ENCODE measurements at regions not wholly inside any gene's neighbourhood (a gene's known extent, or its start where the extent isn't known, plus 50 kb on each side); places are given as distances from the start of the nearest gene placed in this dataset.
A peak's percentile ranks its signal among the peaks of the same experiment; 100 is the strongest.
"Not testable (repeated sequence)": the region's sequence is repeated elsewhere in the genome, so short reads cannot be mapped to it uniquely, and the experiment has no call there.

DNA sequence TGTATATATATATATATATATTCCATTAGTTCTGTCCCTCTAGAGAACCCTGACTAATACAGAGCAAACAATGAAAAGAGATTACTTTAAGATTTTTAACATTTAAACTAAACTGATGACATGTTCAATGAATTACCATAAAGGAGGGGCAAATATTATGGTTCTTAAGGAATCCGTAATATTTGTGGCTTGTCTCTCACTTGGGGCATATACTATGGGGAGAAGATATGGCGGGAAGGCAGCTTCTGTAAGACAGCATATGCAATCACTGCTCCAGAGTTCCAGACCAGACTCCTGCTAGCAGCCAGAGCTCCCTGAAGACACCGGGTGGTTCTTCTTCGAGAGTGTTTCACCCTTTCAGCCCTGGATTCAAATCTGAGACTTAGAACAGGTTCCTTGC, 321.1 kb upstream of the NT5E start:
- DNase-seq (ENCODE audit: low spot score) = no peak

GRCh38 chr6:85128256-85128655, 321.6 kb upstream of the NT5E start:
- not testable (repeated sequence) for DNase-seq (ENCODE audit: low spot score)

DNA sequence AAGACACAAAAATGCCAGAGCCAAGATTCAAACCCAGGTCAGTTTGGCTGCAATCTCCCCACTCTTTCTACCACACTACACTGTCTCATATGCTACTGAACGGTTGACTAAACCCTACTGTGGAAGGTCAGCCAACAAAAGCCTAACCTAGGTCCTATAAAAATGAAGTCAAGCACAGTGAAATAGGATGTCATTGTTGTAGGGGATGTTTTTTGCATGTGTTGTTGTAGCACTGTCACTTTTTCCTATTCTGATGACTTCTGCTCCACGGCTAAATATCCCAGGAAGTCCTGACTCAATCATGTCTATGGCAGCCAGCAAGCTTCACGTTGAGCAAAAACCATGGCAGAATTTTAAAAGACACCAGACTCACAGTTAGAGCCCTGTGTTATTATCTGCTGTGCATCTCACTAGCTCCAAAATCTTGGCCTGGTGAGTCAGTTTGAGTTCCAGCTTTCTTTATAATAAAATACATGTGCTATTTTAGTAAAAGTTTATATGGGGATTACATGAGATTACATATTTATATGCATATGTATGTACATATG, 322.1 kb upstream of the NT5E start:
- no peak for DNase-seq (ENCODE audit: low spot score)

DNA sequence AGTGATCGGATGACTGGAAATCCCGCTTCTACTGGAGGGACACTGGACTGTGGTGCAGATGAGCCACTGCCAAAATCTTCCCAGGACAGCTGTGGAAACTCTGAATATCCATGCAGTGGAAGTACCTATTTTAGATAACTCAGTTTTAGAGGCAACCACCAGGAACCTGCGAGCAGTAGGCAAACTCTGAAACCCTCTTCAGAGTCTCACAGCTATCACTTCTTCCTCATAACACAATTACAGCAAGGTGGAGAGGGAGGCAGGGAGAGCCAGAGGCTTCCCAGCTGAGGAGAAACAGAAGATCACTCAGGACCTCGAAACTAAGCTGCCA, 322.8 kb upstream of the NT5E start:
- DNase-seq (ENCODE audit: low spot score) = no peak

GRCh38 chr6:85126485-85127167, 323.3 kb upstream of the NT5E start:
- DNase-seq (ENCODE audit: low spot score) = peak; percentile 78

DNA sequence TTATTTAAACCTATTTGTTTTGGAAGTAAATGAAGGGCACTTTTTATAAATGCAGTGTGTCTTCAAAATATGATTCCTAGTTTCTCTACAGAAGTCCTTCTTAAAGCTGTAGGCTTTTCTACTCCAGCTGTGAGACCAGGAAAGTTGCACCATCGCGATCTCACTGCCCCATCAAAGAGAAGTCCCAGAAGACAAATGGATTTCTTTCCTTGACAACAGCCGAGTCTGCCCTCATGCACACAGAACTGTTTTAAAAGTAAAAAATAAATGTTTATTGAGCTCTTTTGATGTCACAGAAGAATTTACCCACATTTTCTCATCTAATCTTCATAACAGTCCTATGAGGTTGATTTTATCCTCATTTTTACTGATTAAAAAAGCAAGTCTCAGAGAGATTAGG, 324.4 kb upstream of the NT5E start:
- DNase-seq (ENCODE audit: low spot score) = no peak

GRCh38 chr6:85124472-85125354, 325.2 kb upstream of the NT5E start:
- DNase-seq (ENCODE audit: low spot score) = no peak

DNA sequence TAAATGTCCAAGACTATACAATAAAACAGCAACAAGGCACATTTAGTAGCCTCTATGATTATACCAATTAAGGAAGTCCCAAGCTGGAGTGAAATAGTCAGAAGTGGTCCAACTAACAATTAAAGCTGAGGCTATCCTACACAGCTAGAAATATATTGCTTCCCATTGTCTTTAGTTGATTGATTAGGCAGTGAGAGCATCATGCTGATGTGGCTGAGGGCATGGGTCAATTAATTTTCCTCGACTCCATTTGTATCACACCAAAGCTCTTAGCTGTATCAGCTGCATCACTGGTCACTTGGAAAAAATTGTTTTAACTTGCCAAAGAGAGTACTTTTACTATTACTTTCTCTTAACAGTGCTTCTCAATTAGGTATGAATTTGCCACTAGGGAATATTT, 328.7 kb upstream of the NT5E start:
- DNase-seq (ENCODE audit: low spot score) = no peak

- no peak for DNase-seq (ENCODE audit: low spot score)
Measured at GRCh38 chr6:85118652-85119235, 331.1 kb upstream of the NT5E start.

- no peak for DNase-seq (ENCODE audit: low spot score)
Measured at GRCh38 chr6:85118233-85118632, 331.6 kb upstream of the NT5E start.

DNA sequence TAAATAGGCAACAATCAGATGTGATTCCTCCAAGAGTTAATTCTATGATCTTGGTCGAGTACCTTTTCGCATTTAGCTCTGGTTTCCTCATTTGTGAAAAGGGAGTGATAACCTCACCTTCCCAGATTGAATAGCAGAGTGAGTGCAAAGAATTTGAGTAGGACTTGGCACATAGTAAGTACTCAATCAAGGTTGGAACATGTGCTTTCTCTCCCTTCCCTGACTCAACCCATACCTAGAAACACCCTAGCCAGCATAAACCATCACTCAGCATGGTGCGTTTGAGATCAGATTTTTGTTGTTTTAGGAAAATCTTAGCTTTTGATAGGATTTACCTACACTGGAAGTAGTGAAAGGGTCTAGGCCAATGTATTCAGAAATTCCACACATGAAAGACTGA, 333.4 kb upstream of the NT5E start:
- DNase-seq (ENCODE audit: low spot score) = no peak

DNA sequence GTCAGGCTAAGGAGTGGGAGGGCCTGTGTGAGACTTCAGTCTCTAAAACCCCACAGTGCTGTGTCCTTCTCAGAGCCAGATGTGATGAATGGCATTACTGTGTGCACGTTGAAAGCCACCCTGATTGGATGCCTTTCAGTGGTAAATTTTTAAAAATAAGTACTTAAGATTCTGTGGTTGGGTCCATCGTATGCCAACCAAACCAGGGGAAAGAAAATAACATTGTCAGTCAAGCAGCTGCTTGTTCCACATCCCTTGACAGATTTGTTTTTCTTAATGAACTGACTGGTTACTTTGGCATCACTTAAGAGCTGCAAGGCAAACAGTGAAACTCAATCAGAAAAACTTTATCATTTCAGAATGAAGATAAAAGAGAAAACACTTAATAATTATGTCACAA, 334.0 kb upstream of the NT5E start:
- no peak for DNase-seq (ENCODE audit: low spot score)

DNA sequence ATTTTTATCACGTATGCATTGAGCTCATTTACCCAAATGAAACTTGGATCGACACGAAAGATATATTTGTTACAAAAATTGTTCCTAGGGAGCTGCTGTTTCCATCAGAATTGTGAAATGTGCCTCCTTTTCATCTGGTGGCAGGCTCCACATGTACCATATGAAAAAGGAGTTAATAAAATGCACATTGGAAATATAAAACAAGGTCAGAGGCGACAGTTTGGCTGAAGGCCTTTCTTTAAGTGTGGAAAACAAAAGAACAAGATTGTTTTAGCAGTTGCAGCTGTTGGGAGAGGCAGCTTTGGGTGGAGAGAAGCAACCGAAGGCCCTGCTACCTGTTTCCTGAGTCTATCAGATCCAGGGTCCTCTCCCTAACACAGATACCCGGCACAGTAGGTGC, 334.5 kb upstream of the NT5E start:
- no peak for DNase-seq (ENCODE audit: low spot score)

GRCh38 chr6:85114581-85114935, 335.3 kb upstream of the NT5E start:
- DNase-seq (ENCODE audit: low spot score) = no peak

DNA sequence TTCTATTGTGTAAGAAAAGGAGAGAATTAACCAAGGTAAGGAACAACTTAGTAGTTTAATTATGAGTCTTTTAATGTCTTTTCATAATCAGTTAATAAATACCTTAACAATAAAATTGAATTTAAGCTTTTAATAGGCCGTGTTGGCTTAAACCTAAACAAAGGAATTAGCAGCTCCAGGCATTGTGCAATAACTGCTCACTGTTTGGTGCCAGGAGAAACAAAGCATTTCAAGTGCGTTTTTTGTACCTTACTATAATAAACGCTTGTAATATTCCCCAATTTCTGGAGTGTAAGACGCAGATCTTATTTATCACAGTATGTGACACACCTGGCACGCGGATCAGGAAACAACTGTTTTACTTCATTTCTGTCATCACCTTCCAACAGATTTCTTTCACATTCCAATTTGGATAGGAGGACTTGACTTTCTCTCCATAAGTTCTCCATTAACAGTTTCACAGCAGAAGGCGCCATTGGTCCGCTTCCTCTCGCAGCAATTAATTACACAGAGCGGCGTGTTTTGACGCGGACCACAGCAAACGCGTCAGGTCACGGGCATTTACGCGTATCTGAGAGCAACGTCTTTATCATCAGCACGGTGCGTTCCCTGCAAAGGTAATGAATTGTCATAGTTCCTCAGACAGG, 335.8 kb upstream of the NT5E start:
- no peak for DNase-seq (ENCODE audit: low spot score)

DNA sequence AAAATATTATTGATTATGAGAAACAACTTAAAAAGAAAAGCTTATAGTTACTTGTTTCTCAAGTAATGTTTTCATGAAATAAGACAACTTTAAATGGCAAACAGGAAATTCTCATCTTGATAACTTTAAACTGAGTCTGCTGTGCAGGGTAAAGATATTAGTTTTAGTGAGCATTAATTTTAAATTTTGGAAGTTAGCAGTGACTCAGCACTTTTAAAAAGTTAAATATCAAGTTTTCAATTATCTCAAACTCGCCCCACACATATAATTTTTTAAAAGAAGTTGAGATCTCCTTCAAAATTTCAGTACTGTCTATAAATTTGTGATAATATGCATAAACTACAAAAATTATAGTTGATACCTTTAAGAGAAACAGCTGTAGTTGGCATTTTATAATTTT, 337.3 kb upstream of the NT5E start:
- DNase-seq (ENCODE audit: low spot score) = no peak

DNA sequence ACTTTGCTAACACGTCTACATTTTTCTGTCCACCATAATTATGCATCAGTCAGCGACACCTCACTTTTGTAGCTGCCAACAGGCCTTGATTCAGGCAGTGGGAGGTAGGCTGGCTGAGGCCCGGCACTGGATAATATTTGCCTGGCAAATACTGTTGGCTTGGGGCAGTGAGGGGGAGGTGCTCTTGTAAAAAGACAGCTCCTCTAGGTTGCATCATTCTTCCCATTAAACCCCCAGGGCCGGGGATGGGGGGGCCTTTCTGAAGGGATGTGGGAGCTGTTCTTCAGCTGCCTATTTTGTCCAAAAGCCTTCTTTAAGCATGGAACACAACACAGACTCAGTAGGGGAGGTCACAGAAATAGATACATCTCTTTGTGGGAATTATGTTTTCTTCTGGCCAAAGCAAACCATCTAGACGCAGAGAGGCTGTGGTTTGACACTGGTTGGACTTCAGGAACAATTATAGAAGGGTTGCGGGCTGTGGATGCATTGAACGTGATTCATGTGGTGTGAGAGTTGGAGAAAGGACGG, 338.3 kb upstream of the NT5E start:
- no peak for DNase-seq (ENCODE audit: low spot score)

DNA sequence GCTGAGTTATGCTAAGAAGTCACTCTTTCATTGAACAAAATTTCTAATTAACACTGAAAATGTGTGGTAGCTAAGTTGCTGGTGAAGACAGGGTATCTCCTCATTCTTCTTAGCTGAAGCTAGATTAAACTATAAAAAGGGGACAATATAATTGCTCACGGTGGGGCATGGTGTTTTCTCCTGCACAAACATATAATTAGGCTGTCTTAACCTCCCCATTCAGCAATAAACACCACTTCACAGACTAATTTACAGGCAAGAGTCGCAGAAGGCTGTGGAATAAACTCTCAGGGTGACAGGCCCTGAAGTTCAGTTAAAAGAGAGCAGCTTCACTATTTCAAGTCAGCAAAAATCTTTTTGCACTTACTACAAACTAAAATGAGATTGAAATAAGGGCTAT, 338.9 kb upstream of the NT5E start:
- DNase-seq (ENCODE audit: low spot score) = no peak

GRCh38 chr6:85107701-85108100, 342.2 kb upstream of the NT5E start:
- DNase-seq (ENCODE audit: low spot score) = no peak

DNA sequence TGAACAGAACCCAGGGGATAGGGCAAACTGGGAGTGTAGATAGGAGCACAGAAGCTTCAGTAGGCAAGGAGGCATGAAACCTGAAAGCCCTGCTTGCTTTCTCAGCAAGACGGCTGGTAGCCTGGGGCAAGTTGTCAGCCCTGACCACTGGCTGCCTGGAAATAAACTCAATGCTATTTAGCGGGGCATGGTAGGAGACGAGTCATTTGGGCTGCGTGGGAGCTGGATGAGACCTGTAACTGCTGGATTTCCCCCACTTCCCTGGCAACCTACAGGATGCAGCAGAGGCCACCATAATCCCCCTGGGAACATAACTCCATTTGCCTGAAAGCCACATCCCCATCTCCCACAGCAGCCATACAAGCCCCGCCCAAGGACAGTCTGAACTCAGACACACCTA, 332.6 kb upstream of the TBX18 start:
- DNase-seq (ENCODE audit: low spot score) = no peak

GRCh38 chr6:85092226-85092625, 327.8 kb upstream of the TBX18 start:
- no peak for DNase-seq (ENCODE audit: low spot score)

DNA sequence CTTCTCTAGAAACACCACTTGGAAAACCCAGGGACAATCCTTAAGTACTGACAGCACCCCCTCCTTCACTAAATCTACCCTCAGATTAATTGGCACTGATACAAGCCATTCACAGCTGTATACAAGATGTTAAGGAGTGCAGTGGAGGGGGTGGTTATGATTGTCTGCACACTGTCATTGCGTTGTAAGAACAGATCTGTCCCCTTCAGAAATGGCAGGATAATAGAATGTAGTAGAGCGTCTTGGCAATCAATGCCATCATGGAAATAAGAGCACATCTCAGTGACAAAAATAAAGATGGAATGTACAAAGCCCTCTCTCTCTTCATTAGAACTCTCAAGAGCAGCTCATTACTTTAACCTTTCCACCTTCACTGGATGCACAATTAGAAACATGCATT, 324.9 kb upstream of the TBX18 start:
- no peak for DNase-seq (ENCODE audit: low spot score)
